IMR-90 (cell line): ENCODE measurements at regions not wholly inside any gene's neighbourhood (a gene's known extent, or its start where the extent isn't known, plus 50 kb on each side); places are given as distances from the start of the nearest gene placed in this dataset. TPM values are rescaled to one million over a fixed set of nuclear protein-coding genes. Genes with fewer than 3 reads are reported as not detected.

Experiments used
- ATAC-seq: fragments of 200-7000 bp; cut with Tn5 transposase; 2 replicates; pipeline ENCODE4 v1.9.1; 2020; ENCODE audit warnings: low read depth, mild to moderate bottlenecking, moderate library complexity
- BruUV-seq: library from RNA; stranded (reverse); fragments of 400-500 nt; replicated peaks from 2 replicates; lab custom pipeline; 2021; lab: Mats Ljungman, UMichigan
- CTCF ChIA-PET: fragments of 300-600 bp; formaldehyde crosslinking; extraction: SDS; loops from one replicate; lab custom pipeline; 2021; ENCODE audit warnings: antibody characterized with exemption; lab: Yijun Ruan, JAX
- POLR2A ChIA-PET: fragments of 300-600 bp; sonication (Branson Sonifier 250); formaldehyde crosslinking; loops from one replicate; lab custom pipeline; 2022; ENCODE audit warnings: antibody characterized with exemption; ENCODE audit not compliant: unreplicated experiment; lab: Charles Lee
- DNase-seq: peaks from one replicate; pipeline ENCODE4 v3.0.0; 2013
- H2AFZ ChIP-seq: replicated peaks from 2 replicates; pipeline ENCODE3; 2013; ENCODE audit warnings: low read length, mild to moderate bottlenecking; ENCODE audit not compliant: poor library complexity
- H2AK5ac ChIP-seq: 2 replicates; pipeline ENCODE4 v1.6.1; 2013; ENCODE audit warnings: low read depth, low read length, inconsistent platforms
- H2AK9ac ChIP-seq: replicated peaks from 2 replicates; pipeline ENCODE3; 2013; ENCODE audit warnings: mild to moderate bottlenecking, low read depth, low read length, moderate library complexity; ENCODE audit not compliant: poor library complexity
- H2BK120ac ChIP-seq: 2 replicates; pipeline ENCODE4 v1.6.1; 2013; ENCODE audit warnings: low read depth, low read length, inconsistent platforms
- H2BK15ac ChIP-seq: 3 replicates; pipeline ENCODE4 v1.6.1; 2013; ENCODE audit warnings: low read depth, low read length, inconsistent platforms
- H2BK20ac ChIP-seq: 2 replicates; pipeline ENCODE4 v1.6.1; 2013; ENCODE audit warnings: low read depth, mild to moderate bottlenecking, inconsistent platforms, low read length, moderate library complexity
- H2BK5ac ChIP-seq: 2 replicates; pipeline ENCODE4 v1.6.1; 2013; ENCODE audit warnings: mild to moderate bottlenecking, low read depth, low read length, inconsistent platforms; ENCODE audit not compliant: poor library complexity, severe bottlenecking
- H3K14ac ChIP-seq: replicated peaks from 2 replicates; pipeline ENCODE4 v1.6.1; 2013; ENCODE audit warnings: low read depth, low read length, inconsistent platforms
- H3K18ac ChIP-seq: 2 replicates; pipeline ENCODE4 v1.6.1; 2013; ENCODE audit warnings: low read depth, low read length, control low read depth
- H3K23ac ChIP-seq: 2 replicates; pipeline ENCODE4 v1.6.1; 2013; ENCODE audit warnings: low read depth, low read length, inconsistent platforms
- H3K27ac ChIP-seq: 2 replicates; pipeline ENCODE4 v1.5.1; 2013; ENCODE audit warnings: mild to moderate bottlenecking, control low read depth, low read length; ENCODE audit not compliant: insufficient read depth
- H3K27me3 ChIP-seq: 2 replicates; pipeline ENCODE4 v1.6.1; 2013; ENCODE audit warnings: low read length; ENCODE audit not compliant: control insufficient read depth, insufficient read depth
- H3K36me3 ChIP-seq: 2 replicates; pipeline ENCODE4 v1.6.1; 2013; ENCODE audit warnings: low read length, mixed read lengths; ENCODE audit not compliant: control insufficient read depth, insufficient read depth
- H3K4ac ChIP-seq: 2 replicates; pipeline ENCODE4 v1.6.1; 2013; ENCODE audit warnings: low read depth, low read length, inconsistent platforms
- H3K4me1 ChIP-seq: 2 replicates; pipeline ENCODE4 v1.6.1; 2013; ENCODE audit warnings: low read length, mixed read lengths; ENCODE audit not compliant: control insufficient read depth, insufficient read depth
- H3K4me2 ChIP-seq: 2 replicates; pipeline ENCODE4 v1.6.1; 2013; ENCODE audit warnings: low read depth, mild to moderate bottlenecking, control low read depth, low read length, moderate library complexity
- H3K4me3 ChIP-seq: 2 replicates; pipeline ENCODE4 v1.5.1; 2013; ENCODE audit warnings: low read depth, mild to moderate bottlenecking, control low read depth, low read length, moderate library complexity; ENCODE audit not compliant: insufficient read depth
- H3K56ac ChIP-seq: 2 replicates; pipeline ENCODE4 v1.6.1; 2013; ENCODE audit warnings: low read length, inconsistent platforms; ENCODE audit not compliant: insufficient read depth; ENCODE audit errors: extremely low read depth
- H3K79me1 ChIP-seq, 2 experiments: 2 replicates each; pipeline ENCODE4 v1.6.1; 2013; ENCODE audit warnings: low read length in 2 of 2, inconsistent platforms in 1 of 2, low read depth in 1 of 2
- H3K9ac ChIP-seq: 2 replicates; pipeline ENCODE4 v1.6.1; 2013; ENCODE audit warnings: low read depth, low read length, control low read depth
- H3K9me1 ChIP-seq: 2 replicates; pipeline ENCODE4 v1.6.1; 2013; ENCODE audit warnings: low read length, inconsistent platforms; ENCODE audit not compliant: insufficient read depth
- H3K9me3 ChIP-seq: 2 replicates; pipeline ENCODE4 v1.6.1; 2013; ENCODE audit warnings: low read length; ENCODE audit not compliant: control insufficient read depth, insufficient read depth
- H4K20me1 ChIP-seq: 2 replicates; pipeline ENCODE4 v1.6.1; 2013; ENCODE audit warnings: low read length, inconsistent platforms; ENCODE audit not compliant: insufficient read depth
- H4K5ac ChIP-seq: 2 replicates; pipeline ENCODE4 v1.6.1; 2013; ENCODE audit warnings: mild to moderate bottlenecking, low read depth, low read length, control low read depth
- H4K8ac ChIP-seq, 2 experiments: 2 replicates each; pipeline ENCODE4 v1.6.1; 2013; ENCODE audit warnings: low read depth in 2 of 2, low read length in 2 of 2, control low read depth in 1 of 2, inconsistent platforms in 1 of 2
- H4K91ac ChIP-seq: 2 replicates; pipeline ENCODE4 v1.6.1; 2013; ENCODE audit warnings: low read depth, low read length, inconsistent platforms; ENCODE audit not compliant: insufficient read depth
- BHLHE40 ChIP-seq: fragments of 150-350 bp; IDR thresholded peaks from 2 replicates; pipeline ENCODE4 v1.6.1; 2016; ENCODE audit warnings: mild to moderate bottlenecking, low read depth, low read length
- MAZ ChIP-seq: IDR thresholded peaks from 2 replicates; pipeline ENCODE4 v1.6.1; 2012; ENCODE audit warnings: low read depth, mild to moderate bottlenecking, low read length, improper control_type of control experiment, moderate library complexity, borderline replicate concordance
- WGBS, 2 experiments: methylation state at CpG; one replicate each; pipeline versions ENCODE4 v1.1.5 to v1.1.7; 2013; ENCODE audit warnings: missing lambda C conversion rate in 2 of 2; ENCODE audit not compliant: insufficient read length in 1 of 2; ENCODE audit errors: extremely low coverage in 2 of 2; 5-methylcytosine and 5-hydroxymethylcytosine counted together
- dilution Hi-C: fragments of 300-500 bp; cut with HindIII; formaldehyde crosslinking; loops from one replicate; pipeline ENCODE4 v1.14.3; 2018; ENCODE audit warnings: low sequenced_read_pairs; ENCODE audit not compliant: unreplicated experiment
- in situ Hi-C: fragments of 300-500 bp; cut with MboI; formaldehyde crosslinking; loops from 3 replicates; pipeline ENCODE4 v1.14.3; 2019; ENCODE audit warnings: low sequenced_read_pairs, inconsistent platforms, mixed read lengths
- intact Hi-C: fragments of 100-400 bp; cut with micrococcal nuclease; formaldehyde crosslinking; loops from 2 replicates; pipeline ENCODE4 v1.10.0; 2022
- microRNA-seq, 2 experiments: library from miRNA; stranded (forward) in 1 of 2; unstranded in 1 of 2; fragments of 10-50 nt in 1 of 2; fragments of <30 nt in 1 of 2; gene quantifications in 1 of 2; microRNA quantifications in 1 of 2; one replicate each; pipeline versions ENCODE3 to v1.1.0; 2013 to 2020; ENCODE audit not compliant: insufficient read depth in 1 of 2, insufficient read length in 1 of 2, unreplicated experiment in 1 of 2
- small RNA-seq, 5 experiments: library from RNA; depleted of rRNA; stranded (forward); fragments of <200 nt; gene quantifications; one replicate each; pipeline ENCODE3, GENCODE V24; 2012

DNA sequence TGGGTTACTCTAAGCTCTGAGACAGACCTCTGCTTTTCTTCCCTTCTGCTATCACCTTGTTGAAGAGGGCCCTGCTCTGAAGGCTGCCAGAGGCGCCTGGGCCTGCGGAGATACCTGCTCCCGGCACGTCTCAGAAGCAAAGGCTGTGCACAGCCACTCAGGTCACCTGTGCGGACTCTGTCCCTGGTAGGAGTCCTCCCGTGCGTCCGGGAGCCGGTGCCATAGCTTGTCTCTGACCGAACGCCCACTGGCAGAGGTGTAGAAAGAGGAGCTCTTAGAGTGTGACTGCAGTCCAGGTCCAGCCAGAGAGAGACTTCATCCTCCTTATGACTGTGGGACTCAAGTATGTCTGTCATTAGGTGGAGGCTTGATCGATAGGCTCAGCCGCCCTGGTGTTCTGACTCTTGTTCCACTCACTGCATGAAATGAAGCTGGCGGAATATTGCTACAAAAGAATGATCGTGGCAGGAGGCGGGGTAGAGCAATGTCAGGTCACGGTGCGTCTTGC, 51.0 kb upstream of the UNC93A start:
- Histone ChIP-seq H2BK120ac (no peak overlapping the region), H3K23ac (no peak overlapping the region), H3K4me2 (no peak overlapping the region), H2AFZ (no peak overlapping the region), H3K27ac (no peak overlapping the region), H3K56ac (no peak overlapping the region), H3K79me1 (no peaks in the 10 kb centered on the region), H3K9me3 (peaks cover 37% of the 10 kb centered on the region), H3K27me3 (no peaks in the 10 kb centered on the region), H4K8ac (no peak overlapping the region), H2BK20ac (no peak overlapping the region), H2AK5ac (no peak overlapping the region), H3K9ac (no peak overlapping the region), H3K4ac (no peak overlapping the region), H4K20me1 (no peaks in the 10 kb centered on the region), H3K9me1 (no peaks in the 10 kb centered on the region), H3K14ac (no peak overlapping the region), H2BK15ac (no peak overlapping the region), H3K18ac (no peak overlapping the region), H4K91ac (no peak overlapping the region), H2AK9ac (no peak overlapping the region), H2BK5ac (no peak overlapping the region), H3K4me1 (no peaks in the 10 kb centered on the region), H4K5ac (no peak overlapping the region), H3K36me3 (no peaks in the 10 kb centered on the region), H3K4me3 (no peak overlapping the region)
- ATAC-seq (no peak), DNase-seq (no peak)
- dilution Hi-C loops: no loop called here
- in situ Hi-C loops: no loop called here
- TF ChIP-seq BHLHE40 (no peak), MAZ (no peak)
- WGBS, 2 experiments: no CpG with 5 or more reads among the region's 18 CpGs
- no TSS peak for BruUV-seq
- ChIA-PET CTCF (no interaction called here), POLR2A (no interaction called here)
- intact Hi-C loops: no loop called here

Small RNA genes in the stretch of these regions (microRNA-seq; reads per million reads assigned to microRNA genes)
- gene AL353747.1 (ENCODE audit: insufficient read depth, insufficient read length): not detected

Small RNA genes in the stretch of these regions (small RNA-seq; reads per million reads assigned to genes)
- gene AL353747.1: 0 reads per million in 5 experiments
